Activated naive CD8-positive, alpha-beta T cell treated with anti-CD3 and anti-CD28 coated beads for 36 hours (primary cell): ENCODE measurements at regions not wholly inside any gene's neighbourhood (a gene's known extent, or its start where the extent isn't known, plus 50 kb on each side); places are given as distances from the start of the nearest gene placed in this dataset.

ENCODE experiments used
- DNase-seq: peaks from one replicate; pipeline ENCODE4 v3.0.0; 2021
- H3K27ac Mint-ChIP-seq: one replicate; pipeline ENCODE4 v1.8.0; 2022; ENCODE audit warnings: mild to moderate bottlenecking, moderate library complexity, mixed read lengths
- H3K27me3 Mint-ChIP-seq: one replicate; pipeline ENCODE4 v1.8.0; 2022; ENCODE audit warnings: mild to moderate bottlenecking, mixed read lengths
- H3K36me3 Mint-ChIP-seq: one replicate; pipeline ENCODE4 v1.8.0; 2021; ENCODE audit warnings: mild to moderate bottlenecking, mixed read lengths
- H3K4me1 Mint-ChIP-seq: one replicate; pipeline ENCODE4 v1.8.0; 2021; ENCODE audit warnings: mixed read lengths
- H3K4me3 Mint-ChIP-seq: one replicate; pipeline ENCODE4 v1.8.0; 2022; ENCODE audit warnings: mild to moderate bottlenecking, moderate library complexity, mixed read lengths
- H3K9me3 Mint-ChIP-seq: one replicate; pipeline ENCODE4 v1.8.0; 2022; ENCODE audit warnings: mixed read lengths

GRCh38 chr9:87320146-87320884 lies 177.4 kb upstream of the DAPK1 start:
- Mint-ChIP-seq H3K27ac (no peak overlapping the region), H3K27me3 (no peaks in the 10 kb centered on the region)

GRCh38 chr9:87322840-87323635 lies 174.6 kb upstream of the DAPK1 start:
- Mint-ChIP-seq H3K4me3 (no peak overlapping the region), H3K36me3 (no peaks in the 10 kb centered on the region), H3K4me1 (no peaks in the 10 kb centered on the region), H3K9me3 (no peaks in the 10 kb centered on the region), H3K27ac (no peak overlapping the region), H3K27me3 (peaks cover 3% of the 10 kb centered on the region)
- DNase-seq, result no peak

More at GRCh38 chr9:87320146-87320884, 177.4 kb upstream of the DAPK1 start:
- DNase-seq, result no peak
- Mint-ChIP-seq H3K36me3 (no peaks in the 10 kb centered on the region), H3K4me3 (no peak overlapping the region), H3K4me1 (no peaks in the 10 kb centered on the region), H3K9me3 (no peaks in the 10 kb centered on the region)

GRCh38 chr9:87323928-87324327 lies 173.7 kb upstream of the DAPK1 start:
- Mint-ChIP-seq H3K4me1 (no peaks in the 10 kb centered on the region), H3K27ac (no peak overlapping the region)

GRCh38 chr9:87324613-87325194 lies 173.0 kb upstream of the DAPK1 start:
- no peak for DNase-seq
- no peak overlapping the region for H3K4me3 Mint-ChIP-seq

More at GRCh38 chr9:87323928-87324327, 173.7 kb upstream of the DAPK1 start:
- Mint-ChIP-seq H3K9me3 (no peaks in the 10 kb centered on the region), H3K4me3 (no peak overlapping the region), H3K36me3 (no peaks in the 10 kb centered on the region), H3K27me3 (peaks cover 3% of the 10 kb centered on the region)
- DNase-seq, result no peak

GRCh38 chr9:87327575-87328125 lies 170.0 kb upstream of the DAPK1 start:
- Mint-ChIP-seq H3K27ac (no peak overlapping the region), H3K27me3 (peaks cover 3% of the 10 kb centered on the region), H3K4me3 (no peak overlapping the region)

More at GRCh38 chr9:87324613-87325194, 173.0 kb upstream of the DAPK1 start:
- H3K27me3 Mint-ChIP-seq, result peaks cover 3% of the 10 kb centered on the region
- H3K36me3 Mint-ChIP-seq, result no peaks in the 10 kb centered on the region
- H3K27ac Mint-ChIP-seq, result no peak overlapping the region
- no peaks in the 10 kb centered on the region for H3K4me1 Mint-ChIP-seq
- no peaks in the 10 kb centered on the region for H3K9me3 Mint-ChIP-seq

GRCh38 chr9:87333802-87334201 lies 163.9 kb upstream of the DAPK1 start:
- H3K9me3 Mint-ChIP-seq, result peaks cover 5% of the 10 kb centered on the region
- no peak overlapping the region for H3K27ac Mint-ChIP-seq
- peaks cover 5% of the 10 kb centered on the region for H3K4me1 Mint-ChIP-seq
- H3K36me3 Mint-ChIP-seq, result no peaks in the 10 kb centered on the region
- H3K4me3 Mint-ChIP-seq, result no peak overlapping the region
- H3K27me3 Mint-ChIP-seq, result peaks cover 28% of the 10 kb centered on the region
- DNase-seq, result no peak

More at GRCh38 chr9:87327575-87328125, 170.0 kb upstream of the DAPK1 start:
- DNase-seq, result no peak
- peaks cover 5% of the 10 kb centered on the region for H3K9me3 Mint-ChIP-seq
- no peaks in the 10 kb centered on the region for H3K4me1 Mint-ChIP-seq
- H3K36me3 Mint-ChIP-seq, result no peaks in the 10 kb centered on the region

GRCh38 chr9:87334366-87334765 lies 163.3 kb upstream of the DAPK1 start:
- DNase-seq, result no peak
- H3K4me1 Mint-ChIP-seq, result peaks cover 5% of the 10 kb centered on the region
- H3K4me3 Mint-ChIP-seq, result no peak overlapping the region
- H3K36me3 Mint-ChIP-seq, result no peaks in the 10 kb centered on the region
- H3K27ac Mint-ChIP-seq, result no peak overlapping the region
- peaks cover 5% of the 10 kb centered on the region for H3K9me3 Mint-ChIP-seq
- H3K27me3 Mint-ChIP-seq, result peaks cover 28% of the 10 kb centered on the region

GRCh38 chr9:87336407-87336806 lies 161.3 kb upstream of the DAPK1 start:
- no peak for DNase-seq
- Mint-ChIP-seq H3K27me3 (peaks cover 36% of the 10 kb centered on the region), H3K36me3 (no peaks in the 10 kb centered on the region), H3K4me1 (peaks cover 5% of the 10 kb centered on the region), H3K27ac (no peak overlapping the region), H3K4me3 (no peak overlapping the region), H3K9me3 (no peaks in the 10 kb centered on the region)

GRCh38 chr9:87336914-87337333 lies 160.7 kb upstream of the DAPK1 start:
- no peaks in the 10 kb centered on the region for H3K9me3 Mint-ChIP-seq
- no peaks in the 10 kb centered on the region for H3K36me3 Mint-ChIP-seq
- H3K27me3 Mint-ChIP-seq, result peaks cover 36% of the 10 kb centered on the region
- H3K27ac Mint-ChIP-seq, result no peak overlapping the region
- peaks cover 5% of the 10 kb centered on the region for H3K4me1 Mint-ChIP-seq
- peak overlapping the region; percentile 69 for H3K4me3 Mint-ChIP-seq
- no peak for DNase-seq

- Mint-ChIP-seq H3K27me3 (peaks cover 38% of the 10 kb centered on the region), H3K4me3 (peak overlapping the region; percentile 69), H3K27ac (no peak overlapping the region), H3K36me3 (no peaks in the 10 kb centered on the region), H3K9me3 (no peaks in the 10 kb centered on the region), H3K4me1 (peaks cover 5% of the 10 kb centered on the region)
- DNase-seq, result no peak
Measured at GRCh38 chr9:87337335-87338087, 160.2 kb upstream of the DAPK1 start.

- DNase-seq, result no peak
- Mint-ChIP-seq H3K27ac (no peak overlapping the region), H3K4me1 (peaks cover 5% of the 10 kb centered on the region), H3K27me3 (peaks cover 41% of the 10 kb centered on the region), H3K9me3 (no peaks in the 10 kb centered on the region), H3K4me3 (no peak overlapping the region), H3K36me3 (no peaks in the 10 kb centered on the region)
Measured at GRCh38 chr9:87338088-87338989, 159.3 kb upstream of the DAPK1 start.

- H3K9me3 Mint-ChIP-seq, result no peaks in the 10 kb centered on the region
- no peak overlapping the region for H3K4me3 Mint-ChIP-seq
- peaks cover 41% of the 10 kb centered on the region for H3K27me3 Mint-ChIP-seq
- H3K36me3 Mint-ChIP-seq, result no peaks in the 10 kb centered on the region
- no peak overlapping the region for H3K27ac Mint-ChIP-seq
- DNase-seq, result no peak
- H3K4me1 Mint-ChIP-seq, result peaks cover 5% of the 10 kb centered on the region
Measured at GRCh38 chr9:87340391-87340790, 157.3 kb upstream of the DAPK1 start.

- Mint-ChIP-seq H3K9me3 (no peaks in the 10 kb centered on the region), H3K4me3 (no peak overlapping the region), H3K4me1 (no peaks in the 10 kb centered on the region), H3K27ac (no peak overlapping the region), H3K27me3 (peaks cover 24% of the 10 kb centered on the region), H3K36me3 (no peaks in the 10 kb centered on the region)
- no peak for DNase-seq
Measured at GRCh38 chr9:87342743-87343142, 154.9 kb upstream of the DAPK1 start.
